ENCODE measurements at regions not wholly inside any gene's neighbourhood (a gene's known extent, or its start where the extent isn't known, plus 50 kb on each side); places are given as distances from the start of the nearest gene placed in this dataset.
"Not testable (repeated sequence)": the region's sequence is repeated elsewhere in the genome, so short reads cannot be mapped to it uniquely, and the experiment has no call there.

- DNase-seq (ENCODE audit: low read depth in 3 of 3, low spot score in 2 of 3) = no peak
These were observed 977.1 kb downstream of the AACS start for GRCh38 chr12:126042286-126042685.

- DNase-seq (ENCODE audit: low read depth in 3 of 3, low spot score in 2 of 3) = not testable (repeated sequence)
These were observed 984.3 kb downstream of the AACS start for GRCh38 chr12:126049501-126049900.

GRCh38 chr12:126051611-126052107 lies 986.4 kb downstream of the AACS start:
- no peak for DNase-seq (ENCODE audit: low read depth in 3 of 3, low spot score in 2 of 3)

GRCh38 chr12:126055521-126055920 lies 990.3 kb downstream of the AACS start:
- no peak for DNase-seq (ENCODE audit: low read depth in 3 of 3, low spot score in 2 of 3)

- no peak for DNase-seq (ENCODE audit: low read depth in 3 of 3, low spot score in 2 of 3)
These were observed 996.5 kb downstream of the AACS start for GRCh38 chr12:126061777-126062176.

GRCh38 chr12:126064028-126064427 lies 998.8 kb downstream of the AACS start:
- DNase-seq (ENCODE audit: low read depth in 3 of 3, low spot score in 2 of 3) = no peak

GRCh38 chr12:126067626-126068329 lies 1002.5 kb downstream of the AACS start:
- DNase-seq (ENCODE audit: low read depth in 3 of 3, low spot score in 2 of 3) = no peak

- DNase-seq (ENCODE audit: low read depth in 3 of 3, low spot score in 2 of 3) = peak in 2 of 3 donors; percentile 24 to 27
These were observed 1004.4 kb downstream of the AACS start for GRCh38 chr12:126069549-126070165.

GRCh38 chr12:126076515-126076914 lies 1011.3 kb downstream of the AACS start:
- no peak for DNase-seq (ENCODE audit: low read depth in 3 of 3, low spot score in 2 of 3)

GRCh38 chr12:126083926-126084325 lies 1018.7 kb downstream of the AACS start:
- no peak for DNase-seq (ENCODE audit: low read depth in 3 of 3, low spot score in 2 of 3)

- DNase-seq (ENCODE audit: low read depth in 3 of 3, low spot score in 2 of 3) = no peak
These were observed 1019.2 kb downstream of the AACS start for GRCh38 chr12:126084480-126084879.

GRCh38 chr12:126086242-126086641 lies 1021.0 kb downstream of the AACS start:
- no peak for DNase-seq (ENCODE audit: low read depth in 3 of 3, low spot score in 2 of 3)

- no peak for DNase-seq (ENCODE audit: low read depth in 3 of 3, low spot score in 2 of 3)
These were observed 1022.5 kb downstream of the AACS start for GRCh38 chr12:126087692-126088091.

GRCh38 chr12:126093908-126094307 lies 1028.7 kb downstream of the AACS start:
- no peak for DNase-seq (ENCODE audit: low read depth in 3 of 3, low spot score in 2 of 3)

- no peak for DNase-seq (ENCODE audit: low read depth in 3 of 3, low spot score in 2 of 3)
These were observed 1030.7 kb downstream of the AACS start for GRCh38 chr12:126095748-126096510.

- DNase-seq (ENCODE audit: low read depth in 3 of 3, low spot score in 2 of 3) = no peak
These were observed 1041.5 kb downstream of the AACS start for GRCh38 chr12:126106706-126107105.

GRCh38 chr12:126107659-126108058 lies 1042.4 kb downstream of the AACS start:
- no peak for DNase-seq (ENCODE audit: low read depth in 3 of 3, low spot score in 2 of 3)

- DNase-seq (ENCODE audit: low read depth in 3 of 3, low spot score in 2 of 3) = no peak
These were observed 1043.0 kb downstream of the AACS start for GRCh38 chr12:126108247-126108646.

GRCh38 chr12:126112141-126112540 lies 1046.9 kb downstream of the AACS start:
- DNase-seq (ENCODE audit: low read depth in 3 of 3, low spot score in 2 of 3) = no peak

- DNase-seq (ENCODE audit: low read depth in 3 of 3, low spot score in 2 of 3) = no peak
These were observed 1047.6 kb downstream of the AACS start for GRCh38 chr12:126112849-126113248.

- DNase-seq (ENCODE audit: low read depth in 3 of 3, low spot score in 2 of 3) = no peak
These were observed 1049.2 kb downstream of the AACS start for GRCh38 chr12:126114441-126114840.

GRCh38 chr12:126117502-126117901 lies 1052.3 kb downstream of the AACS start:
- DNase-seq (ENCODE audit: low read depth in 3 of 3, low spot score in 2 of 3) = no peak
